ENCODE measurements at regions not wholly inside any gene's neighbourhood (a gene's known extent, or its start where the extent isn't known, plus 50 kb on each side); places are given as distances from the start of the nearest gene placed in this dataset.

GRCh38 chrX:110965409-110966090 is 130.4 kb upstream of the PAK3 start:
- Histone ChIP-seq H3K27ac (ENCODE audit: insufficient read depth, low read length) (no peak overlapping the region), H2AK5ac (ENCODE audit: low read depth, low read length) (no peak overlapping the region), H3K4ac (ENCODE audit: low read depth, low read length) (no peak overlapping the region), H4K91ac (ENCODE audit: insufficient read depth, low read depth, low read length) (no peak overlapping the region), H3K9me1 (ENCODE audit: insufficient read depth, low read length) (no peaks in the 10 kb centered on the region), H4K20me1 (ENCODE audit: insufficient read depth, low read length) (no peaks in the 10 kb centered on the region), H3K4me3 (ENCODE audit: insufficient read depth, low read depth, low read length) (no peak overlapping the region), H3K14ac (replicated peaks; ENCODE audit: low read depth, low read length) (no peak overlapping the region), H2AFZ (replicated peaks; ENCODE audit: low read length, poor library complexity) (no peak overlapping the region), H4K8ac (ENCODE audit: low read depth in 2 of 2, low read length in 2 of 2) (no peak overlapping the region), H3K9ac (ENCODE audit: low read depth, low read length) (no peak overlapping the region), H2BK15ac (ENCODE audit: low read depth, low read length) (no peak overlapping the region), H3K4me1 (ENCODE audit: control insufficient read depth, insufficient read depth, low read length) (no peaks in the 10 kb centered on the region), H3K56ac (ENCODE audit: extremely low read depth, insufficient read depth, low read length) (no peak overlapping the region), H3K36me3 (ENCODE audit: control insufficient read depth, insufficient read depth, low read length) (no peaks in the 10 kb centered on the region), H2BK5ac (ENCODE audit: low read depth, low read length, poor library complexity, severe bottlenecking) (no peak overlapping the region), H2AK9ac (replicated peaks; ENCODE audit: low read depth, low read length, poor library complexity) (no peak overlapping the region), H3K79me1 (ENCODE audit: low read depth in 1 of 2, low read length in 2 of 2) (no peaks in the 10 kb centered on the region), H3K4me2 (ENCODE audit: low read depth, low read length) (no peak overlapping the region), H2BK120ac (ENCODE audit: low read depth, low read length) (no peak overlapping the region), H3K27me3 (ENCODE audit: control insufficient read depth, insufficient read depth, low read length) (peaks cover 5% of the 10 kb centered on the region), H2BK20ac (ENCODE audit: low read depth, low read length) (no peak overlapping the region), H3K18ac (ENCODE audit: low read depth, low read length) (no peak overlapping the region), H3K9me3 (ENCODE audit: control insufficient read depth, insufficient read depth, low read length) (no peaks in the 10 kb centered on the region), H3K23ac (ENCODE audit: low read depth, low read length) (no peak overlapping the region), H4K5ac (ENCODE audit: low read depth, low read length) (no peak overlapping the region)
- ChIA-PET CTCF (no interaction called here), POLR2A (ENCODE audit: unreplicated experiment) (no interaction called here)
- no TSS peak for BruUV-seq (replicated peaks)
- in situ Hi-C loops (cut with MboI; ENCODE audit: low sequenced_read_pairs) = no loop called here
- TF ChIP-seq, protein P1, sequence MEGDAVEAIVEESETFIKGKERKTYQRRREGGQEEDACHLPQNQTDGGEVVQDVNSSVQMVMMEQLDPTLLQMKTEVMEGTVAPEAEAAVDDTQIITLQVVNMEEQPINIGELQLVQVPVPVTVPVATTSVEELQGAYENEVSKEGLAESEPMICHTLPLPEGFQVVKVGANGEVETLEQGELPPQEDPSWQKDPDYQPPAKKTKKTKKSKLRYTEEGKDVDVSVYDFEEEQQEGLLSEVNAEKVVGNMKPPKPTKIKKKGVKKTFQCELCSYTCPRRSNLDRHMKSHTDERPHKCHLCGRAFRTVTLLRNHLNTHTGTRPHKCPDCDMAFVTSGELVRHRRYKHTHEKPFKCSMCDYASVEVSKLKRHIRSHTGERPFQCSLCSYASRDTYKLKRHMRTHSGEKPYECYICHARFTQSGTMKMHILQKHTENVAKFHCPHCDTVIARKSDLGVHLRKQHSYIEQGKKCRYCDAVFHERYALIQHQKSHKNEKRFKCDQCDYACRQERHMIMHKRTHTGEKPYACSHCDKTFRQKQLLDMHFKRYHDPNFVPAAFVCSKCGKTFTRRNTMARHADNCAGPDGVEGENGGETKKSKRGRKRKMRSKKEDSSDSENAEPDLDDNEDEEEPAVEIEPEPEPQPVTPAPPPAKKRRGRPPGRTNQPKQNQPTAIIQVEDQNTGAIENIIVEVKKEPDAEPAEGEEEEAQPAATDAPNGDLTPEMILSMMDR (conservative IDR thresholded peaks at IDR 0.05; ENCODE audit: low read depth, low read length) = no peak
- TF ChIP-seq RFX5 (IDR thresholded peaks at IDR 0.05; ENCODE audit: low read depth, low read length) = no peak
- no peak for TF ChIP-seq RCOR1 (IDR thresholded peaks at IDR 0.05; ENCODE audit: insufficient replicate concordance, low read length)
- no peak for TF ChIP-seq BHLHE40 (IDR thresholded peaks at IDR 0.05; ENCODE audit: low read depth, low read length)
- no peak for TF ChIP-seq CEBPB (IDR thresholded peaks at IDR 0.05; ENCODE audit: low read depth, low read length)
- no peak for TF ChIP-seq MAFK (IDR thresholded peaks at IDR 0.05; ENCODE audit: low read depth, low read length)
- no peak for TF ChIP-seq NFE2L2 (IDR thresholded peaks at IDR 0.05; ENCODE audit: low read depth, low read length)
- no peak for TF ChIP-seq POLR2A (IDR thresholded peaks at IDR 0.05; ENCODE audit: low read depth, low read length)
- no peak for TF ChIP-seq FOS (IDR thresholded peaks at IDR 0.05; ENCODE audit: low read depth, low read length)
- TF ChIP-seq, protein P2, sequence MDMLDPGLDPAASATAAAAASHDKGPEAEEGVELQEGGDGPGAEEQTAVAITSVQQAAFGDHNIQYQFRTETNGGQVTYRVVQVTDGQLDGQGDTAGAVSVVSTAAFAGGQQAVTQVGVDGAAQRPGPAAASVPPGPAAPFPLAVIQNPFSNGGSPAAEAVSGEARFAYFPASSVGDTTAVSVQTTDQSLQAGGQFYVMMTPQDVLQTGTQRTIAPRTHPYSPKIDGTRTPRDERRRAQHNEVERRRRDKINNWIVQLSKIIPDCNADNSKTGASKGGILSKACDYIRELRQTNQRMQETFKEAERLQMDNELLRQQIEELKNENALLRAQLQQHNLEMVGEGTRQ (IDR thresholded peaks at IDR 0.05; ENCODE audit: low read depth, low read length) = no peak
- no peak for TF ChIP-seq MAZ (IDR thresholded peaks at IDR 0.05; ENCODE audit: borderline replicate concordance, low read depth, low read length)
- TF ChIP-seq, protein P3, sequence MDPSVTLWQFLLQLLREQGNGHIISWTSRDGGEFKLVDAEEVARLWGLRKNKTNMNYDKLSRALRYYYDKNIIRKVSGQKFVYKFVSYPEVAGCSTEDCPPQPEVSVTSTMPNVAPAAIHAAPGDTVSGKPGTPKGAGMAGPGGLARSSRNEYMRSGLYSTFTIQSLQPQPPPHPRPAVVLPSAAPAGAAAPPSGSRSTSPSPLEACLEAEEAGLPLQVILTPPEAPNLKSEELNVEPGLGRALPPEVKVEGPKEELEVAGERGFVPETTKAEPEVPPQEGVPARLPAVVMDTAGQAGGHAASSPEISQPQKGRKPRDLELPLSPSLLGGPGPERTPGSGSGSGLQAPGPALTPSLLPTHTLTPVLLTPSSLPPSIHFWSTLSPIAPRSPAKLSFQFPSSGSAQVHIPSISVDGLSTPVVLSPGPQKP (IDR thresholded peaks at IDR 0.05; ENCODE audit: borderline replicate concordance, low read depth, low read length) = no peak
- no peak for TF ChIP-seq SMC3 (IDR thresholded peaks at IDR 0.05; ENCODE audit: low read depth, low read length)
- no peak for TF ChIP-seq RAD21 (IDR thresholded peaks at IDR 0.05; ENCODE audit: low read length)
- no peak for TF ChIP-seq MXI1 (IDR thresholded peaks at IDR 0.05; ENCODE audit: borderline replicate concordance, low read depth, low read length)
- WGBS, 2 experiments (ENCODE audit: extremely low coverage in 2 of 2, insufficient read length in 1 of 2) = 64% methylated on average over 2 of the region's 4 CpGs; no CpG with 5 or more reads in 1 of the 2 experiments
- ATAC-seq (ENCODE audit: low read depth) (no peak), DNase-seq (no peak)
- dilution Hi-C loops (cut with HindIII; ENCODE audit: low sequenced_read_pairs, unreplicated experiment) = no loop called here
- intact Hi-C loops (cut with micrococcal nuclease) = no loop called here
